RCC 7860 (cell line): ENCODE measurements at regions not wholly inside any gene's neighbourhood (a gene's known extent, or its start where the extent isn't known, plus 50 kb on each side); places are given as distances from the start of the nearest gene placed in this dataset.

Source experiments
- DNase-seq: peaks from one replicate; pipeline ENCODE4 v3.0.0-alpha.2; 2015; ENCODE audit warnings: low spot score
- FAIRE-seq: peaks from 2 replicates; lab custom pipeline; 2012; peaks lifted over from hg19 to GRCh38; lab: Jason Lieb, UNC

- no peak for FAIRE-seq
- DNase-seq = no peak
Observed at GRCh38 chr10:131444286-131444685, 132.8 kb upstream of the TCERG1L start.

GRCh38 chr10:131444862-131445461, 133.4 kb upstream of the TCERG1L start:
- DNase-seq = no peak
- no peak for FAIRE-seq

- no peak for FAIRE-seq
- DNase-seq = no peak
Observed at GRCh38 chr10:131445623-131446022, 134.1 kb upstream of the TCERG1L start.

GRCh38 chr10:131446171-131446570, 134.7 kb upstream of the TCERG1L start:
- DNase-seq (no peak), FAIRE-seq (no peak)

- FAIRE-seq (no peak), DNase-seq (no peak)
Observed at GRCh38 chr10:131448171-131448570, 136.7 kb upstream of the TCERG1L start.

- no peak for FAIRE-seq
- no peak for DNase-seq
Observed at GRCh38 chr10:131448883-131449282, 137.4 kb upstream of the TCERG1L start.

- DNase-seq (no peak), FAIRE-seq (no peak)
Observed at GRCh38 chr10:131450216-131450765, 138.8 kb upstream of the TCERG1L start.

- FAIRE-seq (no peak), DNase-seq (no peak)
Observed at GRCh38 chr10:131451407-131452015, 140.0 kb upstream of the TCERG1L start.

- DNase-seq = no peak
Observed at GRCh38 chr10:131452926-131453720, 141.6 kb upstream of the TCERG1L start.

GRCh38 chr10:131453721-131454634, 142.5 kb upstream of the TCERG1L start:
- no peak for DNase-seq
- no peak for FAIRE-seq

More at GRCh38 chr10:131452926-131453720, 141.6 kb upstream of the TCERG1L start:
- no peak for FAIRE-seq

- no peak for FAIRE-seq
- DNase-seq = no peak
Observed at GRCh38 chr10:131456411-131456810, 144.9 kb upstream of the TCERG1L start.

- DNase-seq (no peak), FAIRE-seq (no peak)
Observed at GRCh38 chr10:131461093-131461492, 149.6 kb upstream of the TCERG1L start.

- DNase-seq (no peak), FAIRE-seq (no peak)
Observed at GRCh38 chr10:131464789-131465188, 153.3 kb upstream of the TCERG1L start.

- DNase-seq = no peak
- FAIRE-seq = no peak
Observed at GRCh38 chr10:131469551-131469950, 158.0 kb upstream of the TCERG1L start.

- FAIRE-seq (no peak), DNase-seq (no peak)
Observed at GRCh38 chr10:131473645-131474044, 162.1 kb upstream of the TCERG1L start.

- FAIRE-seq (no peak), DNase-seq (no peak)
Observed at GRCh38 chr10:131474416-131474815, 162.9 kb upstream of the TCERG1L start.

- FAIRE-seq = no peak
Observed at GRCh38 chr10:131475043-131475442, 163.5 kb upstream of the TCERG1L start.

GRCh38 chr10:131475803-131476202, 164.3 kb upstream of the TCERG1L start:
- FAIRE-seq (no peak), DNase-seq (no peak)

More at GRCh38 chr10:131475043-131475442, 163.5 kb upstream of the TCERG1L start:
- no peak for DNase-seq

GRCh38 chr10:131477457-131478121, 166.1 kb upstream of the TCERG1L start:
- no peak for FAIRE-seq

GRCh38 chr10:131478377-131478989, 167.0 kb upstream of the TCERG1L start:
- no peak for FAIRE-seq
- no peak for DNase-seq

More at GRCh38 chr10:131477457-131478121, 166.1 kb upstream of the TCERG1L start:
- DNase-seq = no peak
